Activated CD4-positive, alpha-beta T cell treated with anti-CD3 and anti-CD28 coated beads for 48 hours (primary cell): ENCODE measurements at regions not wholly inside any gene's neighbourhood (a gene's known extent, or its start where the extent isn't known, plus 50 kb on each side); places are given as distances from the start of the nearest gene placed in this dataset.

Source experiments
- DNase-seq: peaks from one replicate; pipeline ENCODE4 v3.0.0-alpha.2; 2020

DNA sequence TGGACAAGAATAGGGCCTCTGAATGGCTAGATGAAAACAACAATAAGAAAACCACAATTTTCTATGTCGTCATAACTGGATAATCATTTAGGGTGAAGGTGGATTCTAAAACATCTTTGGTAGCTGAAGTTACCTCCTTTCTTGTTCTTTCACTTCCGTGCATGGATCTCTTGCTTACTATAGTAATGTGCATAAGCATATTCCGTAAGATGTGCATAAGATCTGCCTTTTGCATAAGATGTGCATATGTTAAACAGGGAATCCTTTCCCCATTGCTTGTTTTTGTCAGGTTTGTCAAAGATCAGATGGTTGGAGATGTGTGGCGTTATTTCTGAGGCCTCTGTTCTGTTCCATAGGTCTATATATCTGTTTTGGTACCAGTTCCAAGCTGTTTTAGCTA lies 353.6 kb downstream of the MTX2 start:
- no peak for DNase-seq

GRCh38 chr2:176626796-176627195 lies 357.6 kb downstream of the MTX2 start:
- no peak for DNase-seq

DNA sequence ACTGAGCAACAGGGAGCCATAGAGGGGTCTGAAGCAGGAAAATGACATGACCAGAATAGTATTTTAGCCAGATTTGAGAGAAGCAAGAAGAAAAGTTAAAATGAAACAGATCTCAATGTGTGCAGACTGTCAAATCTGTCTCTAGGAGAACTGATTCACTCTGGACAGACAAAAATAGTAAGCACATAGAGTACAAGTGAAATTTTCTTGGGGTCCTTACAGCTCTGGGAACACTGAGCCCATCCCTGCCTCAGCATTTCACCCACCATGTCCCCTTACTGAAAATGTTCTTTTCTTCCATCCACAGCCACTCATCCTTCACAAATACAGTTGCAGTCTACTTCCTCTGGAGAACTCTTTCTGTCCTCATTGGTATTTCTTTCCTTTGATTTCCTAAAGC lies 359.2 kb downstream of the MTX2 start:
- DNase-seq: no peak

- DNase-seq: no peak
Observed at GRCh38 chr2:176633754-176634153, 364.5 kb downstream of the MTX2 start.

- DNase-seq: no peak
Observed at GRCh38 chr2:176636401-176636800, 367.2 kb downstream of the MTX2 start.

- DNase-seq: no peak
Observed at GRCh38 chr2:176637142-176637485, 367.9 kb downstream of the MTX2 start.

DNA sequence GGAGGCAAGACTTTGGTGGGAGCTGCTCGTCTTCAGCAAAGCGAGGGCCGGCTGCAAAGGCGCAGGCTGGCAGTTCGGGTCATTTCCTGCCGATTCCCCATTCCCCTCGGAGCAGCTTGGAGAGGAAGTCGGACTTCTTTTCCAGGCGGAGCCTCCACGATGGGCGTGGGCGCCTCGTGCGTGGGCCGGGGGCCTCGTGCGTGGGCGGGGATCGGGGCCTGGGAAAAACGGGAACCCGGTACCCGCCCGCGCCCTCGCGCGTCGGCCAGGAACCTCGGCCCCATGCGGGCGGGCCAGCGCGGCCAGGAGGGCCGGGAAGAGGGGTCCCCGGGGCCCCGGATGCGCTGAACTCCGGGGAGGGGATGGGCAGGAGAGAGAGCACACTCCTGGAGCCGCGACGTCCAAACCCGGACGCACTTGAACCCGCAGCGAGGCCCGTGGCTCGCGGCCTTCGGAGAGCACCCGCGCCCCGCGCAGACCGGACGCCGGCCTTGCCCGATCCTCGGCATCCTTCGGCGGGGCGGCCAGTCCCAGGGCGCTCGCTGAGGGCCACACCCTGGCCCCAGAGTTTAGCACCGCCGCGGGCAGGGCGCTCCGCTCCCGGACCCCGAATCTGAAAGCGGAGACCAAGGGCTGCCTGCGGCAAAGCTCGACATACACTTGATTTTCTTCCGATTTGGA lies 368.4 kb downstream of the MTX2 start:
- DNase-seq: peak; percentile 4

DNA sequence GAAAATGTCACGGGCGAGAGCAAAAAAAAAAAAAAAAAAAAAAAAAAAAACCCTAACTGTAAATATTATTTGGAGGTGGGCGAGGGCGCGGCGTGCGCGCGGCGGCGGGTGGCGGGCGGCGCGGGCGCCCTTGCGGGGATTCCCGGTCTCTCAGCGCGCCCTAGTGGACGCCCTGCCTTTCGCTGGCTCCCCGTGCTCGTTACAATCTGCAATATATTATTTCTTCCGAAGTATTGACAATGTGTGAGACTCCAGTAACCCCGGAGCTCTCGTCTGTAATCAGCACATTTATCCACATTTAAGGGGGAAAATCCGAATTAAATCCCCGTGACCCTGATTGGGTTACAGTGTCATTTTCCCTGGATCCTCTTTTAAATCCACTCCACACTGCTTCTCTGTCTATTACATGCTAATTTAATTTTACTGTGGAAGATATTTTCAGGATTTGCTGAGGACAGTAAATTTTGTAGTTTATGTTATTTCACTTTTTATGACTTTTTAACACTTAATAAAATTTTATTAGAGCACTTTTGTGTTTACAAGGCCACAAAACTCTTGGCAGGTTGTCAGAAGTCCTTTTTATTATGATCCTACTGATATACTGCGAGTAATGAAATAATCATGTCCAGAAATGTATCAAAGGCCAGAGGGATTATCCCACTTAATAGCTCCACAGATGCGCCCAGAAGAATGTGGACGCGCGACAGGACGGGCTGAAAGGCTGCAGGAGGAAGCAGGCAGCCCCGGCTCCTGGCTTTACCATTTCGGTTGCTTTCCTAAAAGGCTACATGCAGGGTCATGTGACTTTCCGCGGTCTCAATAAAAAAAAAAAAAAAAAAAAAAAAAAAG lies 369.1 kb downstream of the MTX2 start:
- DNase-seq: peak; percentile 73

DNA sequence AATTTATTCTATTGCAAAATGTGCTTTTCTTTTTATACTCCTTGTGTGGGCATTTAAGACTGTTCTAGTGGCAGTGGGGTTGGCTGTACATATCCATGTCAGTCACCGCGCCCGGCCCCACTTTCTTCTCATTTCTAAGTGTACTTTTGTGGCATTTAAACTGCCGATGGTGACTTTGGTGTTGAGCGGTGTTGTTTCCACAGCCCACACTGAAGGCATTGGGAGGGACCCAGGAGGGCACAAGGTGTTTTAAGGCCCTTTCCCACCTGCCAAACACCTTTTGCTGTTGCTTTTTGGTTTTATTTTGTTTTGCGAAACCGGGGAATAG lies 369.7 kb downstream of the MTX2 start:
- DNase-seq: no peak

GRCh38 chr2:176639671-176640070 lies 370.4 kb downstream of the MTX2 start:
- DNase-seq: no peak

DNA sequence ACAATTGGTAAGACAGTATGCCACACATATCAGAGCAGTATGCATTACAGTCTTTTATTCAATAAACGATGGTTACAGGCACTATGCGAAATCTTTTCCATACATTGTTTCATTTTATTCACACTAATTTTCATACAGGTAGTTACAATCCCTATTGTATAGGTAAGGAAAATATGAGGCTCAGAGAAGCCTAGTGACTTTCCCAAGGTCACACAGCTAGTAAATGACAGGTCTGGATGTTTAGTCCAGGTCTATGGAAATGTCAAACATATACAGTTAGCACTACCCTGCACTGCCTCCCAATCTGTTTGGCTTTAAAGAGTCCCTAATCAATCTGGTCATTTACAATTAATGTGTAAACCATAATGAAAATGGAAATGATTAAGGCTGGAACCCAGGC lies 372.2 kb downstream of the MTX2 start:
- no peak for DNase-seq

DNA sequence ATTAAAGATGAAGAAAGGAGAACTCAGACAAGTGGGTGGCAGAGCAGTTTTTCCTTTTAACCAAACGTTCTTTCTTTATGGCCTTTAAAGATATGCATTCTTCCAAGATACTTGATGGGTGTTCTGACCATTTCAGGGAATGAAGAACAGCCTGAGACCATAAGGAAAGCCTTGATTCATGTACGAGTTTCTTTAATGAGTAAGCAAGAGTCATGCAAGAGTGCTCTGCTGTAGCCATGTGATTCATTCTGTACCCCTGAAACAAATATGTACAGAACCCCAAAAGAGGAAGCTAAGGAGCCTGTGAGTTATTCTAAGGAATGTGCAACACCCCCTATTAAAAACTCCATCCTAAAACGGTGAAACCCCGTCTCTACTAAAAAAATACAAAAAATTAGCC lies 372.8 kb downstream of the MTX2 start:
- no peak for DNase-seq

DNA sequence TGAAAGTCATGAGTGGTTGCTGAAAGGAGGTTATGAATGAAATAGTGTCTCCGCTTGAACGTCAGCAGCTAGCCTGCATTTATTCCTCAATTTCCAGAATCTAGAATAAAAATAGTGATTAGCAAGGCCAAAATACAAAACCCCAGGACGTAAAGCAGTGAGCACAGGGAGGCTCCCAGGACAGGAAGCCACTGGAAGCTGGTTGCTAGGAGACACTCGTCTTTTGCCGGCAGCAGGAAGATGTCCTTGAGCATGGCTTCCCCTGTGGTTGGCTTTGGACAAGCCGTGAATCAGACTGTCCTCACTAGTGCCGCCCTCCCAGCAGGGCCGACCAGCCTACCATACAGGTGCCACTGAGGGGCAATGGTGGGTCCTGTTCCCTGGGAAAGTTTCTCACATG lies 374.4 kb downstream of the MTX2 start:
- no peak for DNase-seq

GRCh38 chr2:176645494-176645893 lies 376.3 kb downstream of the MTX2 start:
- DNase-seq: no peak

DNA sequence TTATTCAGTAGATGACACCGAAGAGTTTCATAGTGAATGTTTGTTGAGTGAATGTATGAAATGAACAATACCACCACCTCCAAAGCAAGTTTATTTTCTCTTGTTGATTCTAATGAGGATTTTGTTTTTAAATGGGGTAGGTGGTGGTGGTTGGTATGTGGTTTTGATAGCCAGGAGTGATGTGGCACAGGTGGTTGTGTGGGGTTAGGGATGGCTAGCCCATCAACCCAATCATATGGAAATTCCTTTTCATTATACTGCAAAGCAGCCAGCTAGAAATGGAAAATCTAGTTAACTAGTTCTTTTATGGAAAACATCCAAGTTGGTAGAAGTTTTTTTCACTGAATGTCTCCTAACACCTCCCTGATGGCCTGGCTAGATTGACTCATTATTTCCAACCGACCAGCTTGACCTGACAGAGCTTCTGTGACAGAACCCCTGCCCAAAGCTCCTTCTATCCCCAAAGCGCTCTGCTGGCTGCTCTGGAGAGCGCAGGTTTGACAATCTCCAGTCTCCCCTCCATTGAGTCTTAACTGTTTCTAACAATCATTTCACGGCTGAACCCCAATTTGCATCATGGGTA lies 376.9 kb downstream of the MTX2 start:
- DNase-seq: no peak

DNA sequence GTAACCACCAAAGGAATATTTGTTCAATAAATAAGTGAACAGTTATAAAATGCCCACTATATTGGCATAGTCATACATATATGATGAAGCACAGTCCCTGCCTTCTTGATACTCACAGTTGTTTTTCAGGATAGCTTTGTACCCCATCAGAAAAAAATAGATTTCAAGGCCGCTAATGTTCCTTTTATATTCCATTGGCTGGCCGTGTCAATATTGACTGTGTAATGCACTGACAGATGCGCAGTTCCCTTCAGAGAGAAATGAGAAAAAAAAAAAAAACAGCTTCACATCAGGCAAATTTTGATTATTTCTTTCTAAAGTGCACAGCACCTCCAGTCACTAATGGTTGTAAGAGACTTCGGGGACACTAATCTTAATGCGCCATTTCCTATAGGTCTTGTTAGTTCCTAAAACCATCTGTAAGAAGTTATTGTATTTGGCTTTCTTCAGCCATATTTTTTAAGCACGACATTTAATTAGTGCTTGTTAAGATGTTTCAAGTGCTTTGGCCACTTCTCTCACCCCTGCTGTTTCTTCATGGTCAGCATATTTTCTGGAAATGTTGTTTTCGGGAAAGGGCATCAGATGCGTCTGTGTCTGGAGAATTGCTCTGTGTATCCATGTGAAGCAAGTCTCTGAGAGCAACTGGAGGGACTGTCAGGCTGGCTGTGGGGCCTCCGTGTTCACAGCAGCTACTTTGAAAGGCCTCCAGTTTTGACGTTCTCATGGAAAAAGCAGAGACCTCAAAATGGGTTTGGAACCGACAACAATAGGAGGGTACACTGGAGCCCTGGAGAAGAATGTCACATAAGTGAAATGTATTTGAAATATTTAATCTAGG lies 378.3 kb downstream of the MTX2 start:
- no peak for DNase-seq

DNA sequence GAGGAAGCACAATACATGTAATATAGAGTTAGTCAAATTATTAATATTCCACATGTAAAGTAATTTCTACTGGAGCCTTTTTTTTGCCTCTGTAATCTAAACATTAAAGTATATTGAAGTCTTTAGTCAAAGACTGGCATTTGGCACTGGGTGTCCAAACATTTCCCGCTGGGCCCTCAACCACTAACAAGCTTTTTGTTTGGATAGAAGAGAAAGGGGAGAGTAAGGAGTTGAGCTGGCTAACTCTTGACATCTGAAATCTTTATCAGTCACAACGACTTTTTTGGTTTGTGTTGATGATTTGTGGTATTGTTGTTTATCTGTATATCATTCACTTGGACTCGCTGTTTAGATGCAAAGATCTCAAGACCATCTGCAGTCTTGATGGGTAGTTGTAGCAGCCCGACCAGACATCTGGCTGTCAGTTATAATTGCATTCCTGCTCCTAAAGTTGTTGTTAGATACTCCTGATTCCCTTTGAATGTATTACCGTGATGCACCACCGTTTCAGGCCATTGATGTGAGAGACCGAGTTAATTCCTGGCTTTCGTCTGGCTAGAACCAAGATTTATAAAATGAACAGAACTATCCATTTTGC lies 379.6 kb downstream of the MTX2 start:
- no peak for DNase-seq

GRCh38 chr2:176650104-176650837 lies 381.0 kb downstream of the MTX2 start:
- no peak for DNase-seq

GRCh38 chr2:176650838-176651555 lies 381.8 kb downstream of the MTX2 start:
- no peak for DNase-seq

GRCh38 chr2:176652300-176653182 lies 383.3 kb downstream of the MTX2 start:
- DNase-seq: no peak
